ENCODE measurements at regions not wholly inside any gene's neighbourhood (a gene's known extent, or its start where the extent isn't known, plus 50 kb on each side); places are given as distances from the start of the nearest gene placed in this dataset.

DNA sequence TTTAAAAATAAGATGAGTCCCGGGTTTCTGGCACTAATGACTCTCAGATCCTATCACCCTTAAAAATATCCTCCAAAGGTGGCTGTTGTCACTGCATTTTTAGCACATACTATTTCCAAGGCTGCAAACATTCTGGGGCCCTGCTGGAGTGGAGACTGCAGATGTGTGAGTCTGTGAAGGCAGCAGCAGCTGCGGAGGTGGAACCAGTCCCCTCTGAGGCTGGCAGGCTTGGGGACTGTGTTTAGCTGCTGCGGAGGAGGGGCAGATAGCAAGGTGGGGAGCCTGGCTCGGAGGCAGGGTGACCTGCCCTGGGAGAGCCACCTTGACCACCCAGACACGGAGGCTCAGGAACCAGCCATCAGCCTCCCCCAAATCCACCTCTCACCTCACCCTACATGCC, 77.0 kb downstream of the C5orf15 start:
- peaks cover 11% of the 10 kb centered on the region for H3K4me1 ChIP-seq (ENCODE audit: insufficient read depth, low read length, poor library complexity, severe bottlenecking)
- H3K4me3 ChIP-seq (ENCODE audit: low read depth, low read length, poor library complexity, severe bottlenecking): no peak overlapping the region
- H3K36me3 ChIP-seq (ENCODE audit: insufficient read depth, low read length, poor library complexity, severe bottlenecking): no peaks in the 10 kb centered on the region
- H3K27me3 ChIP-seq (replicated peaks; ENCODE audit: insufficient read depth, low read depth, low read length, poor library complexity): no peaks in the 10 kb centered on the region
- H3K9me3 ChIP-seq (ENCODE audit: low read depth, low read length, poor library complexity, severe bottlenecking): no peaks in the 10 kb centered on the region
- intact Hi-C loops (cut with micrococcal nuclease; ENCODE audit: unreplicated experiment): no loop called here
- ChIA-PET POLR2A (ENCODE audit: low non-redundant PET) (no interaction called here), CTCF (no interaction called here)
- no peak for TF ChIP-seq EZH2 (IDR thresholded peaks at IDR 0.05; ENCODE audit: borderline replicate concordance, low read depth, low read length, poor library complexity, severe bottlenecking)
- TF ChIP-seq, protein P1, sequence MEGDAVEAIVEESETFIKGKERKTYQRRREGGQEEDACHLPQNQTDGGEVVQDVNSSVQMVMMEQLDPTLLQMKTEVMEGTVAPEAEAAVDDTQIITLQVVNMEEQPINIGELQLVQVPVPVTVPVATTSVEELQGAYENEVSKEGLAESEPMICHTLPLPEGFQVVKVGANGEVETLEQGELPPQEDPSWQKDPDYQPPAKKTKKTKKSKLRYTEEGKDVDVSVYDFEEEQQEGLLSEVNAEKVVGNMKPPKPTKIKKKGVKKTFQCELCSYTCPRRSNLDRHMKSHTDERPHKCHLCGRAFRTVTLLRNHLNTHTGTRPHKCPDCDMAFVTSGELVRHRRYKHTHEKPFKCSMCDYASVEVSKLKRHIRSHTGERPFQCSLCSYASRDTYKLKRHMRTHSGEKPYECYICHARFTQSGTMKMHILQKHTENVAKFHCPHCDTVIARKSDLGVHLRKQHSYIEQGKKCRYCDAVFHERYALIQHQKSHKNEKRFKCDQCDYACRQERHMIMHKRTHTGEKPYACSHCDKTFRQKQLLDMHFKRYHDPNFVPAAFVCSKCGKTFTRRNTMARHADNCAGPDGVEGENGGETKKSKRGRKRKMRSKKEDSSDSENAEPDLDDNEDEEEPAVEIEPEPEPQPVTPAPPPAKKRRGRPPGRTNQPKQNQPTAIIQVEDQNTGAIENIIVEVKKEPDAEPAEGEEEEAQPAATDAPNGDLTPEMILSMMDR (conservative IDR thresholded peaks at IDR 0.05; ENCODE audit: low read depth, low read length): no peak
- no TSS peak for BruUV-seq (replicated peaks)
- no peak overlapping the region for H3K27ac ChIP-seq (ENCODE audit: low read depth, low read length, poor library complexity, severe bottlenecking)
- no peak for DNase-seq (ENCODE audit: low spot score)

GRCh38 chr5:133890776-133891280, 77.6 kb downstream of the C5orf15 start:
- BruUV-seq (replicated peaks): no TSS peak
- intact Hi-C loops (cut with micrococcal nuclease; ENCODE audit: unreplicated experiment): no loop called here
- no peak for DNase-seq (ENCODE audit: low spot score)
- Histone ChIP-seq H3K9me3 (ENCODE audit: low read depth, low read length, poor library complexity, severe bottlenecking) (no peaks in the 10 kb centered on the region), H3K4me3 (ENCODE audit: low read depth, low read length, poor library complexity, severe bottlenecking) (no peak overlapping the region), H3K4me1 (ENCODE audit: insufficient read depth, low read length, poor library complexity, severe bottlenecking) (peaks cover 14% of the 10 kb centered on the region), H3K27me3 (replicated peaks; ENCODE audit: insufficient read depth, low read depth, low read length, poor library complexity) (no peaks in the 10 kb centered on the region), H3K27ac (ENCODE audit: low read depth, low read length, poor library complexity, severe bottlenecking) (no peak overlapping the region), H3K36me3 (ENCODE audit: insufficient read depth, low read length, poor library complexity, severe bottlenecking) (no peaks in the 10 kb centered on the region)
- POLR2A ChIA-PET (ENCODE audit: low non-redundant PET): no interaction called here
- TF ChIP-seq, protein P1 (conservative IDR thresholded peaks at IDR 0.05; ENCODE audit: low read depth, low read length): no peak
- TF ChIP-seq EZH2 (IDR thresholded peaks at IDR 0.05; ENCODE audit: borderline replicate concordance, low read depth, low read length, poor library complexity, severe bottlenecking): no peak
- CTCF ChIA-PET: no interaction called here

- H3K4me3 ChIP-seq (ENCODE audit: low read depth, low read length, poor library complexity, severe bottlenecking): no peak overlapping the region
- TF ChIP-seq, protein P1 (conservative IDR thresholded peaks at IDR 0.05; ENCODE audit: low read depth, low read length): no peak
- no peak for TF ChIP-seq EZH2 (IDR thresholded peaks at IDR 0.05; ENCODE audit: borderline replicate concordance, low read depth, low read length, poor library complexity, severe bottlenecking)
- no peaks in the 10 kb centered on the region for H3K36me3 ChIP-seq (ENCODE audit: insufficient read depth, low read length, poor library complexity, severe bottlenecking)
- H3K27me3 ChIP-seq (replicated peaks; ENCODE audit: insufficient read depth, low read depth, low read length, poor library complexity): no peaks in the 10 kb centered on the region
- H3K27ac ChIP-seq (ENCODE audit: low read depth, low read length, poor library complexity, severe bottlenecking): no peak overlapping the region
- intact Hi-C loops (cut with micrococcal nuclease; ENCODE audit: unreplicated experiment): no loop called here
- H3K9me3 ChIP-seq (ENCODE audit: low read depth, low read length, poor library complexity, severe bottlenecking): no peaks in the 10 kb centered on the region
- ChIA-PET CTCF (no interaction called here), POLR2A (ENCODE audit: low non-redundant PET) (no interaction called here)
- BruUV-seq (replicated peaks): no TSS peak
- peaks cover 20% of the 10 kb centered on the region for H3K4me1 ChIP-seq (ENCODE audit: insufficient read depth, low read length, poor library complexity, severe bottlenecking)
- DNase-seq (ENCODE audit: low spot score): no peak
Observed at GRCh38 chr5:133890314-133890713, 78.1 kb downstream of the C5orf15 start.
